HG03571 (cell line): ENCODE measurements at regions not wholly inside any gene's neighbourhood (a gene's known extent, or its start where the extent isn't known, plus 50 kb on each side); places are given as distances from the start of the nearest gene placed in this dataset.
"Not testable (repeated sequence)": the region's sequence is repeated elsewhere in the genome, so short reads cannot be mapped to it uniquely, and the experiment has no call there.

Experiments
- ATAC-seq: cut with Tn5 transposase; IDR thresholded peaks from one replicate; pipeline ENCODE4 v1.9.1; 2021; ENCODE audit not compliant: unreplicated experiment

GRCh38 chr3:116981089-116981488 lies 271.5 kb downstream of the TUSC7 start:
- ATAC-seq: no peak

GRCh38 chr3:116984301-116984700 lies 274.7 kb downstream of the TUSC7 start:
- ATAC-seq: no peak

- ATAC-seq: no peak
Observed at GRCh38 chr3:116994351-116994879, 284.8 kb downstream of the TUSC7 start.

- ATAC-seq: no peak
Observed at GRCh38 chr3:117003501-117003900, 293.9 kb downstream of the TUSC7 start.

GRCh38 chr3:117005274-117005673 lies 295.7 kb downstream of the TUSC7 start:
- ATAC-seq: no peak

GRCh38 chr3:117005911-117006522 lies 296.4 kb downstream of the TUSC7 start:
- ATAC-seq: no peak

- no peak for ATAC-seq
Observed at GRCh38 chr3:117010318-117010717, 300.7 kb downstream of the TUSC7 start.

GRCh38 chr3:117011687-117012250 lies 302.2 kb downstream of the TUSC7 start:
- no peak for ATAC-seq

- no peak for ATAC-seq
Observed at GRCh38 chr3:117016378-117016777, 306.8 kb downstream of the TUSC7 start.

GRCh38 chr3:117017135-117017894 lies 307.7 kb downstream of the TUSC7 start:
- peak; percentile 45 for ATAC-seq

- no peak for ATAC-seq
Observed at GRCh38 chr3:117018655-117019054, 309.1 kb downstream of the TUSC7 start.

- ATAC-seq: peak; percentile 68
Observed at GRCh38 chr3:117019082-117019713, 309.6 kb downstream of the TUSC7 start.

- no peak for ATAC-seq
Observed at GRCh38 chr3:117026401-117026800, 316.8 kb downstream of the TUSC7 start.

GRCh38 chr3:117035745-117036144 lies 326.2 kb downstream of the TUSC7 start:
- ATAC-seq: no peak

GRCh38 chr3:117036259-117036799 lies 326.8 kb downstream of the TUSC7 start:
- no peak for ATAC-seq

GRCh38 chr3:117045143-117045542 lies 335.6 kb downstream of the TUSC7 start:
- no peak for ATAC-seq

- ATAC-seq: no peak
Observed at GRCh38 chr3:117047951-117048705, 338.5 kb downstream of the TUSC7 start.

- no peak for ATAC-seq
Observed at GRCh38 chr3:117052395-117052794, 342.8 kb downstream of the TUSC7 start.

GRCh38 chr3:117054556-117054955 lies 345.0 kb downstream of the TUSC7 start:
- no peak for ATAC-seq

GRCh38 chr3:117056946-117057345 lies 347.4 kb downstream of the TUSC7 start:
- ATAC-seq: not testable (repeated sequence)
